ENCODE measurements at regions not wholly inside any gene's neighbourhood (a gene's known extent, or its start where the extent isn't known, plus 50 kb on each side); places are given as distances from the start of the nearest gene placed in this dataset.

- Histone ChIP-seq H3K4me1 (ENCODE audit: insufficient read depth, low read length) (no peaks in the 10 kb centered on the region), H3K4me3 (ENCODE audit: insufficient read depth, low read depth, low read length) (no peak overlapping the region), H3K4me2 (ENCODE audit: low read length) (no peak overlapping the region), H3K36me3 (ENCODE audit: insufficient read depth, low read length) (no peaks in the 10 kb centered on the region), H3K9ac (ENCODE audit: low read length) (no peak overlapping the region), H4K20me1 (ENCODE audit: insufficient read depth, low read length) (no peaks in the 10 kb centered on the region), H3K27me3 (ENCODE audit: insufficient read depth, low read length) (no peaks in the 10 kb centered on the region), H3K9me3 (ENCODE audit: insufficient read depth, low read depth, low read length) (no peaks in the 10 kb centered on the region), H3K27ac (ENCODE audit: low read depth, low read length) (no peak overlapping the region), H3K79me2 (ENCODE audit: insufficient read depth, low read length) (no peaks in the 10 kb centered on the region), H2AFZ (ENCODE audit: low read depth, low read length) (no peak overlapping the region)
- Mint-ChIP-seq H3K9me3 (ENCODE audit: unreplicated experiment) (peaks cover 3% of the 10 kb centered on the region), H3K4me1 (ENCODE audit: low read depth, unreplicated experiment) (no peaks in the 10 kb centered on the region), H3K36me3 (ENCODE audit: low read depth, unreplicated experiment) (no peaks in the 10 kb centered on the region), H3K4me3 (ENCODE audit: unreplicated experiment) (no peak overlapping the region), H3K27me3 (ENCODE audit: low read depth, unreplicated experiment) (no peaks in the 10 kb centered on the region), H3K27ac (ENCODE audit: unreplicated experiment) (no peak overlapping the region)
- no peak for TF ChIP-seq CTCF (IDR thresholded peaks at IDR 0.05; ENCODE audit: insufficient read depth, low read depth, low read length)
- no peak for TF ChIP-seq EZH2 (IDR thresholded peaks at IDR 0.05; ENCODE audit: insufficient read depth, low read length)
- DNase-seq (ENCODE audit: low read depth), result no peak
- FAIRE-seq, result no peak
Observed at GRCh38 chr3:162498626-162499025, 1002.0 kb downstream of the OTOL1 start.

DNA sequence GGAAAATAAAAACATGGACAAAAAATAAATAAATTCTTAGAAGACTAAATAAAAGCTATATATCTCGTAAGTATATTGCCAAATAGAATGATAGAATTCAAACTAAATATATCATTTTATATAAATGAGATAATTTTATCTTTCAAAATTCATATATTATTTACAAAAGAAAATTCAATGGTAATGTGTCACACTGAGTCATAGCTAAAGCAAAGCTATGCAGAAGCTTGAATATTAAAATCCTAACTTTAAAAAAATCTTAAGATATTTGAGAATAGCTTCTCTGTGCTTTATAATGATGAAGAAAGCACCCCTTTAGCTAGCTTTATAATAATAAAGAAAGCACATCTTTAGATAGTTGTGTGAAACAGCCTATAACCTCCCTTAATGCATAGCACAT, 1010.8 kb downstream of the OTOL1 start:
- no peak for FAIRE-seq
- TF ChIP-seq CTCF (IDR thresholded peaks at IDR 0.05; ENCODE audit: insufficient read depth, low read depth, low read length), result no peak
- TF ChIP-seq EZH2 (IDR thresholded peaks at IDR 0.05; ENCODE audit: insufficient read depth, low read length), result no peak
- no peaks in the 10 kb centered on the region for H3K36me3 ChIP-seq (ENCODE audit: insufficient read depth, low read length)
- no peaks in the 10 kb centered on the region for H3K36me3 Mint-ChIP-seq (ENCODE audit: low read depth, unreplicated experiment)
- no peaks in the 10 kb centered on the region for H4K20me1 ChIP-seq (ENCODE audit: insufficient read depth, low read length)
- no peaks in the 10 kb centered on the region for H3K79me2 ChIP-seq (ENCODE audit: insufficient read depth, low read length)
- no peak overlapping the region for H3K27ac ChIP-seq (ENCODE audit: low read depth, low read length)
- no peaks in the 10 kb centered on the region for H3K27me3 Mint-ChIP-seq (ENCODE audit: low read depth, unreplicated experiment)
- no peaks in the 10 kb centered on the region for H3K4me1 Mint-ChIP-seq (ENCODE audit: low read depth, unreplicated experiment)
- DNase-seq (ENCODE audit: low read depth), result no peak
- no peak overlapping the region for H2AFZ ChIP-seq (ENCODE audit: low read depth, low read length)
- H3K27me3 ChIP-seq (ENCODE audit: insufficient read depth, low read length), result no peaks in the 10 kb centered on the region
- H3K4me3 ChIP-seq (ENCODE audit: insufficient read depth, low read depth, low read length), result no peak overlapping the region
- H3K4me1 ChIP-seq (ENCODE audit: insufficient read depth, low read length), result no peaks in the 10 kb centered on the region
- H3K9ac ChIP-seq (ENCODE audit: low read length), result no peak overlapping the region
- H3K27ac Mint-ChIP-seq (ENCODE audit: unreplicated experiment), result no peak overlapping the region
- H3K9me3 ChIP-seq (ENCODE audit: insufficient read depth, low read depth, low read length), result no peaks in the 10 kb centered on the region
- H3K4me2 ChIP-seq (ENCODE audit: low read length), result no peak overlapping the region
- no peak overlapping the region for H3K4me3 Mint-ChIP-seq (ENCODE audit: unreplicated experiment)
- H3K9me3 Mint-ChIP-seq (ENCODE audit: unreplicated experiment), result peaks cover 1% of the 10 kb centered on the region

GRCh38 chr3:162512488-162512887, 1015.9 kb downstream of the OTOL1 start:
- Mint-ChIP-seq H3K36me3 (ENCODE audit: low read depth, unreplicated experiment) (no peaks in the 10 kb centered on the region), H3K4me1 (ENCODE audit: low read depth, unreplicated experiment) (no peaks in the 10 kb centered on the region), H3K4me3 (ENCODE audit: unreplicated experiment) (no peak overlapping the region), H3K27me3 (ENCODE audit: low read depth, unreplicated experiment) (no peaks in the 10 kb centered on the region), H3K9me3 (ENCODE audit: unreplicated experiment) (no peaks in the 10 kb centered on the region), H3K27ac (ENCODE audit: unreplicated experiment) (no peak overlapping the region)
- Histone ChIP-seq H3K4me3 (ENCODE audit: insufficient read depth, low read depth, low read length) (no peak overlapping the region), H3K79me2 (ENCODE audit: insufficient read depth, low read length) (no peaks in the 10 kb centered on the region), H3K9me3 (ENCODE audit: insufficient read depth, low read depth, low read length) (no peaks in the 10 kb centered on the region), H3K9ac (ENCODE audit: low read length) (no peak overlapping the region), H3K4me2 (ENCODE audit: low read length) (no peak overlapping the region), H4K20me1 (ENCODE audit: insufficient read depth, low read length) (no peaks in the 10 kb centered on the region), H3K27ac (ENCODE audit: low read depth, low read length) (no peak overlapping the region), H2AFZ (ENCODE audit: low read depth, low read length) (no peak overlapping the region), H3K4me1 (ENCODE audit: insufficient read depth, low read length) (no peaks in the 10 kb centered on the region), H3K27me3 (ENCODE audit: insufficient read depth, low read length) (no peaks in the 10 kb centered on the region), H3K36me3 (ENCODE audit: insufficient read depth, low read length) (no peaks in the 10 kb centered on the region)
- TF ChIP-seq CTCF (IDR thresholded peaks at IDR 0.05; ENCODE audit: insufficient read depth, low read depth, low read length), result no peak
- TF ChIP-seq EZH2 (IDR thresholded peaks at IDR 0.05; ENCODE audit: insufficient read depth, low read length), result no peak
- DNase-seq (ENCODE audit: low read depth) (no peak), FAIRE-seq (no peak)
